Glutamatergic neuron (in vitro differentiated cells): ENCODE measurements at regions not wholly inside any gene's neighbourhood (a gene's known extent, or its start where the extent isn't known, plus 50 kb on each side); places are given as distances from the start of the nearest gene placed in this dataset.

Experiments used
- DNase-seq: peaks from one replicate; pipeline ENCODE4 v3.0.0; 2022
- H3K27ac Mint-ChIP-seq: one replicate; pipeline ENCODE4 v1.8.0; 2020; ENCODE audit warnings: mild to moderate bottlenecking, mixed read lengths, inconsistent platforms; ENCODE audit not compliant: unreplicated experiment
- H3K27me3 Mint-ChIP-seq: one replicate; pipeline ENCODE4 v1.8.0; 2020; ENCODE audit warnings: mild to moderate bottlenecking, moderate library complexity, mixed read lengths, inconsistent platforms; ENCODE audit not compliant: unreplicated experiment
- H3K36me3 Mint-ChIP-seq: one replicate; pipeline ENCODE4 v1.8.0; 2020; ENCODE audit warnings: mild to moderate bottlenecking, mixed read lengths, inconsistent platforms; ENCODE audit not compliant: unreplicated experiment
- H3K4me1 Mint-ChIP-seq: one replicate; pipeline ENCODE4 v1.8.0; 2020; ENCODE audit warnings: mild to moderate bottlenecking, low read depth, mixed read lengths, inconsistent platforms; ENCODE audit not compliant: unreplicated experiment
- H3K4me3 Mint-ChIP-seq: one replicate; pipeline ENCODE4 v1.8.0; 2020; ENCODE audit warnings: mild to moderate bottlenecking, mixed read lengths, inconsistent platforms; ENCODE audit not compliant: unreplicated experiment
- H3K9me3 Mint-ChIP-seq: one replicate; pipeline ENCODE4 v1.8.0; 2020; ENCODE audit warnings: mild to moderate bottlenecking, moderate library complexity, mixed read lengths, inconsistent platforms; ENCODE audit not compliant: unreplicated experiment
- TF ChIP-seq, protein P1 (sequence below): fragments of 200-600 bp; sonication (generic); IDR thresholded peaks from one replicate; pipeline ENCODE4 v1.5.0; 2021; ENCODE audit not compliant: partially characterized antibody, unreplicated experiment

GRCh38 chr22:49676783-49677494, 150.7 kb downstream of the BRD1 start:
- DNase-seq: no peak
- TF ChIP-seq, protein P1, sequence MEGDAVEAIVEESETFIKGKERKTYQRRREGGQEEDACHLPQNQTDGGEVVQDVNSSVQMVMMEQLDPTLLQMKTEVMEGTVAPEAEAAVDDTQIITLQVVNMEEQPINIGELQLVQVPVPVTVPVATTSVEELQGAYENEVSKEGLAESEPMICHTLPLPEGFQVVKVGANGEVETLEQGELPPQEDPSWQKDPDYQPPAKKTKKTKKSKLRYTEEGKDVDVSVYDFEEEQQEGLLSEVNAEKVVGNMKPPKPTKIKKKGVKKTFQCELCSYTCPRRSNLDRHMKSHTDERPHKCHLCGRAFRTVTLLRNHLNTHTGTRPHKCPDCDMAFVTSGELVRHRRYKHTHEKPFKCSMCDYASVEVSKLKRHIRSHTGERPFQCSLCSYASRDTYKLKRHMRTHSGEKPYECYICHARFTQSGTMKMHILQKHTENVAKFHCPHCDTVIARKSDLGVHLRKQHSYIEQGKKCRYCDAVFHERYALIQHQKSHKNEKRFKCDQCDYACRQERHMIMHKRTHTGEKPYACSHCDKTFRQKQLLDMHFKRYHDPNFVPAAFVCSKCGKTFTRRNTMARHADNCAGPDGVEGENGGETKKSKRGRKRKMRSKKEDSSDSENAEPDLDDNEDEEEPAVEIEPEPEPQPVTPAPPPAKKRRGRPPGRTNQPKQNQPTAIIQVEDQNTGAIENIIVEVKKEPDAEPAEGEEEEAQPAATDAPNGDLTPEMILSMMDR: no peak
- Mint-ChIP-seq H3K27me3 (peaks cover 2% of the 10 kb centered on the region), H3K9me3 (peaks cover 14% of the 10 kb centered on the region), H3K36me3 (peaks cover under 1% of the 10 kb centered on the region), H3K27ac (no peak overlapping the region), H3K4me1 (no peaks in the 10 kb centered on the region), H3K4me3 (no peak overlapping the region)

- H3K4me1 Mint-ChIP-seq: no peaks in the 10 kb centered on the region
- peaks cover 8% of the 10 kb centered on the region for H3K36me3 Mint-ChIP-seq
- no peak overlapping the region for H3K4me3 Mint-ChIP-seq
- TF ChIP-seq, protein P1: no peak
- peaks cover 6% of the 10 kb centered on the region for H3K27me3 Mint-ChIP-seq
- no peak for DNase-seq
- peaks cover 18% of the 10 kb centered on the region for H3K9me3 Mint-ChIP-seq
- H3K27ac Mint-ChIP-seq: no peak overlapping the region
Observed at GRCh38 chr22:49676230-49676629, 151.4 kb downstream of the BRD1 start.

DNA sequence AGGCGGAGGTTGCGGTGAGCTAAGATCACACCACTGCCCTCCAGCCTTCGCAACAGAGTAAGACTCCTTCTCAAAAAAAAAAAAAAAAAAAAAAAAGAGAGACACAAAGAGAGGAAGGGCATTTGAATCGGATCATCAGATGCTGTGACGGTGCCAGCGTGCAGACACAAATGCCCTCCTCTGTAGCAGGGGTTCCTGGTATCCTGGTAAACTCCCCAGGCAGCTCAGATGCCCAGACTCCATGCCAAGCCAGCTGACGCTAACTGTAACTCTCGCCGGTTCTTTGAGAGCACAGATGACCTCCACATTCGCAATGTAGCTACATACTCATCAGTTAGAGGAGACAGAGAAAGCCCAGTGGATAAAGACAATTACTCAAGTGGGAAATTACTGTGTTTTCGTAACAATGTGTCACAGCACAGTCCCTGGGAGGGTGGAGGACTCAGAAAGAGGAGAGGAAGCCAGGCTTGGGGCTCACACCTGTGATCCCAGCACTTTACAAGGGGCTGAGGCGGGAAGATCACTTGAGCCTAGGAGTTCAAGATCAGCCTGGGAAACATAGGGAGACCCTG, 153.1 kb downstream of the BRD1 start:
- Mint-ChIP-seq H3K4me1 (no peaks in the 10 kb centered on the region), H3K4me3 (no peak overlapping the region), H3K27me3 (peaks cover 7% of the 10 kb centered on the region), H3K9me3 (peaks cover 20% of the 10 kb centered on the region), H3K36me3 (peaks cover 11% of the 10 kb centered on the region), H3K27ac (no peak overlapping the region)
- TF ChIP-seq, protein P1: no peak
- DNase-seq: no peak

GRCh38 chr22:49673048-49673447, 154.6 kb downstream of the BRD1 start:
- Mint-ChIP-seq H3K27me3 (peaks cover 7% of the 10 kb centered on the region), H3K27ac (no peak overlapping the region), H3K36me3 (peaks cover 11% of the 10 kb centered on the region), H3K4me3 (no peak overlapping the region), H3K9me3 (peaks cover 18% of the 10 kb centered on the region), H3K4me1 (no peaks in the 10 kb centered on the region)
- TF ChIP-seq, protein P1: no peak
- DNase-seq: no peak

GRCh38 chr22:49672014-49672516, 155.6 kb downstream of the BRD1 start:
- TF ChIP-seq, protein P1: no peak
- H3K27ac Mint-ChIP-seq: no peak overlapping the region
- peaks cover 19% of the 10 kb centered on the region for H3K9me3 Mint-ChIP-seq
- H3K4me3 Mint-ChIP-seq: no peak overlapping the region
- peaks cover 11% of the 10 kb centered on the region for H3K36me3 Mint-ChIP-seq
- DNase-seq: no peak
- H3K4me1 Mint-ChIP-seq: no peaks in the 10 kb centered on the region
- peaks cover 9% of the 10 kb centered on the region for H3K27me3 Mint-ChIP-seq
